HG03354 (cell line): ENCODE measurements at regions not wholly inside any gene's neighbourhood (a gene's known extent, or its start where the extent isn't known, plus 50 kb on each side); places are given as distances from the start of the nearest gene placed in this dataset.

ENCODE experiments used
- ATAC-seq: cut with Tn5 transposase; IDR thresholded peaks from one replicate; pipeline ENCODE4 v1.9.1; 2021; ENCODE audit warnings: mild to moderate bottlenecking; ENCODE audit not compliant: unreplicated experiment, poor library complexity, severe bottlenecking

GRCh38 chr2:191627518-191627917, 50.4 kb upstream of the NABP1 start:
- ATAC-seq: no peak
